Parathyroid adenoma (tissue), 2 donors: ENCODE measurements at regions not wholly inside any gene's neighbourhood (a gene's known extent, or its start where the extent isn't known, plus 50 kb on each side); places are given as distances from the start of the nearest gene placed in this dataset.

Experiments used
- H2AFZ ChIP-seq: fragments of 300-600 bp; sonication (generic); one replicate; pipeline ENCODE4 v1.7.0; 2017; ENCODE audit warnings: antibody characterized with exemption, mild to moderate bottlenecking
- H3K27ac ChIP-seq: fragments of 300-600 bp; sonication (generic); one replicate; pipeline ENCODE4 v1.7.0; 2017
- H3K27me3 ChIP-seq: fragments of 300-600 bp; sonication (generic); one replicate; pipeline ENCODE4 v1.7.0; 2017; ENCODE audit warnings: low read length; ENCODE audit not compliant: control insufficient read depth, insufficient read depth
- H3K36me3 ChIP-seq: fragments of 300-600 bp; sonication (generic); one replicate; pipeline ENCODE4 v1.7.0; 2017; ENCODE audit warnings: low read length; ENCODE audit not compliant: control insufficient read depth, insufficient read depth
- H3K4me1 ChIP-seq: fragments of 300-600 bp; sonication (generic); one replicate; pipeline ENCODE4 v1.7.0; 2017; ENCODE audit warnings: control low read depth
- H3K4me2 ChIP-seq: fragments of 300-600 bp; sonication (generic); one replicate; pipeline ENCODE4 v1.7.0; 2017; ENCODE audit warnings: low read length
- H3K4me3 ChIP-seq: fragments of 300-600 bp; sonication (generic); one replicate; pipeline ENCODE4 v1.7.0; 2017; ENCODE audit warnings: low read depth, low read length
- H3K79me2 ChIP-seq: fragments of 300-600 bp; sonication (generic); one replicate; pipeline ENCODE4 v1.7.0; 2017; ENCODE audit warnings: control low read depth
- H3K9ac ChIP-seq: fragments of 300-600 bp; sonication (generic); one replicate; pipeline ENCODE4 v1.7.0; 2017; ENCODE audit warnings: mild to moderate bottlenecking
- H3K9me3 ChIP-seq: fragments of 300-600 bp; sonication (generic); one replicate; pipeline ENCODE4 v1.7.0; 2017; ENCODE audit warnings: low read length; ENCODE audit not compliant: control insufficient read depth
- TF ChIP-seq, protein P1 (sequence below): fragments of 300-600 bp; sonication (generic); IDR thresholded peaks from one replicate; pipeline ENCODE4 v1.7.0; 2017; ENCODE audit warnings: antibody characterized with exemption, mild to moderate bottlenecking
- donor health status: primary hyperparathyroidism.

DNA sequence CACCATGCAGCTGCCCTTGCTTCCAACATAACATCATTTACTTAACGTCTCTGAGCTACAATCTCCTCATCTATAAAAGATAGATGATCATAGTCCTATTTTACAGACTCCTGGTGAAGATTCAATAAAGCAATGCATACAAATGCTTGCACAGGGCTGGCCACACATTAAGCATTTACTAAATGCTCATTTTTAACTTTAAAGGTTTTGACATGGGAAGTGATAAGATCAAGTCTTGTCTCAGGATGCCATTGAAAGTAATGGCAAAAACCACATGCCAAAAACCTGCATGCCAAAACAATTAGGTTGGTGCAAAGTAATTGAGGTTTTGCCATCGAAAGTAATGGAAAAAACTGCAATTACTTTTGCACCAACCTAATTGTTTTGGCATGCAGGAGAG is 181.2 kb upstream of the ADRA1B start:
- H3K79me2 ChIP-seq, result no peaks in the 10 kb centered on the region
- no peak overlapping the region for H3K4me2 ChIP-seq
- no peak overlapping the region for H2AFZ ChIP-seq
- H3K9me3 ChIP-seq, result no peaks in the 10 kb centered on the region
- no peak overlapping the region for H3K27ac ChIP-seq
- H3K27me3 ChIP-seq, result no peaks in the 10 kb centered on the region
- H3K4me1 ChIP-seq, result no peaks in the 10 kb centered on the region
- no peak overlapping the region for H3K4me3 ChIP-seq
- H3K9ac ChIP-seq, result no peak overlapping the region
- no peaks in the 10 kb centered on the region for H3K36me3 ChIP-seq
- TF ChIP-seq, protein P1, sequence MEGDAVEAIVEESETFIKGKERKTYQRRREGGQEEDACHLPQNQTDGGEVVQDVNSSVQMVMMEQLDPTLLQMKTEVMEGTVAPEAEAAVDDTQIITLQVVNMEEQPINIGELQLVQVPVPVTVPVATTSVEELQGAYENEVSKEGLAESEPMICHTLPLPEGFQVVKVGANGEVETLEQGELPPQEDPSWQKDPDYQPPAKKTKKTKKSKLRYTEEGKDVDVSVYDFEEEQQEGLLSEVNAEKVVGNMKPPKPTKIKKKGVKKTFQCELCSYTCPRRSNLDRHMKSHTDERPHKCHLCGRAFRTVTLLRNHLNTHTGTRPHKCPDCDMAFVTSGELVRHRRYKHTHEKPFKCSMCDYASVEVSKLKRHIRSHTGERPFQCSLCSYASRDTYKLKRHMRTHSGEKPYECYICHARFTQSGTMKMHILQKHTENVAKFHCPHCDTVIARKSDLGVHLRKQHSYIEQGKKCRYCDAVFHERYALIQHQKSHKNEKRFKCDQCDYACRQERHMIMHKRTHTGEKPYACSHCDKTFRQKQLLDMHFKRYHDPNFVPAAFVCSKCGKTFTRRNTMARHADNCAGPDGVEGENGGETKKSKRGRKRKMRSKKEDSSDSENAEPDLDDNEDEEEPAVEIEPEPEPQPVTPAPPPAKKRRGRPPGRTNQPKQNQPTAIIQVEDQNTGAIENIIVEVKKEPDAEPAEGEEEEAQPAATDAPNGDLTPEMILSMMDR, result no peak

DNA sequence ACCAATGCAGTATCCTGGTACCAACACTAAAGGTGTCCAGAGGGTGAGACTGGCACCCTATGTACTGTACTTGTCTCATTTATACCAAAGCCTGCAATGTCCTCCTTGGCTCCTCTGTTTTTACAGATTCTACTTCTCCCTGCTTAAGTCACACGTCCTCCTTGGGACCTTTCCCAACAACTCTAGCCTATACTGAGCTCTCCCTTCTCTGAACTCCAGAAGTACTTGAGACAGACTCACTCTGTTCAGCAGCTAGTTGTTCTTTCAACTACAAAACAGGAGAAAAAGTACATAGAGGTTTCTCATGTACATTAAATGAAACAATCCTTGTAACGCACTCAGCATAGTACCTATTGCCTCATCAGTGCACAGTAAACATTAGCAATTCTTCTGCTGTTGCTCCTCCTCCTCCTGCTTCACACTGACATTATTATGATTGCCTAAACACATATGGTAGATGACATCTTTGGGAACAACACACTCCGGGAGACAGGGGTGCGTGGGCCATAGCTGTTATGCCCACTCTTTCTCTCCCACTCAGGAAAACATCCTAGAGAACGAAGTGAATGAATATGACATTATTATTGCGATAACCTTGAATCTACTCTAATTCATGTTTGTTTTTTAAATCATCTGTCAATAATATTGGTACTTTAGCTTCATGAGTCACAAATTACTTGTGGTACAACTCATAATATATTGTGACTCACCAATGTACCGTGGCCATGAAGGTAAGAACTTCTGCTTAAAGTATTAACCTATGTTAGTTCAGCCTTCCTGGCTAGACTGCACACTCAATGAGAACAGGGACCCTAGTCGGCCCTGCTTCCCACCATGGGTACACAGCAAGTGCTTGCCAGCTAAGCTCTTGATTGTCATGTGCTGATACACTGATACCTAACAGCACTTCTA is 180.3 kb upstream of the ADRA1B start:
- Histone ChIP-seq H3K9ac (no peak overlapping the region), H3K4me3 (no peak overlapping the region), H3K27ac (no peak overlapping the region), H3K36me3 (no peaks in the 10 kb centered on the region), H3K27me3 (no peaks in the 10 kb centered on the region), H3K79me2 (no peaks in the 10 kb centered on the region), H3K9me3 (no peaks in the 10 kb centered on the region), H2AFZ (no peak overlapping the region), H3K4me2 (no peak overlapping the region), H3K4me1 (no peaks in the 10 kb centered on the region)
- TF ChIP-seq, protein P1, result no peak

DNA sequence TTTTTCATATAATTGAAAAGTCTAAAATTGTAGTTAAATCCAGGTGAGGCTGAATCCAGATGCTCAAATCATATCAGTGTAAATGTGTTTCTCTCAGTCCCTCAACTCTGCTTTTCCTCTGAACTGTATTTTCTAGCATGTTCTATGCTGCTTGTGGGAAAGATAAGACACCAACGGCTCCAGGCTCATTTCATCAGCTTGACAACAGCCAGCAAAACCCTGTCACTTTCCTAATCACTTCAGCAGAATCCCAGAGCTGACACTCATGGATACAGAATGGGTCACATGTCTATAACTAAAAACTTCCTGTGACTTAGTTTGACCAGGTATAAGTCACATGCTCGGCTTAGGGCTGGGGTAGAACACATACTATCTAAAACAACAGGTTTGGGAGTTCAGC is 179.4 kb upstream of the ADRA1B start:
- Histone ChIP-seq H3K4me2 (no peak overlapping the region), H2AFZ (no peak overlapping the region), H3K4me1 (no peaks in the 10 kb centered on the region), H3K9ac (no peak overlapping the region), H3K36me3 (no peaks in the 10 kb centered on the region), H3K9me3 (no peaks in the 10 kb centered on the region), H3K27ac (no peak overlapping the region), H3K27me3 (no peaks in the 10 kb centered on the region), H3K79me2 (no peaks in the 10 kb centered on the region), H3K4me3 (no peak overlapping the region)
- TF ChIP-seq, protein P1, result no peak

DNA sequence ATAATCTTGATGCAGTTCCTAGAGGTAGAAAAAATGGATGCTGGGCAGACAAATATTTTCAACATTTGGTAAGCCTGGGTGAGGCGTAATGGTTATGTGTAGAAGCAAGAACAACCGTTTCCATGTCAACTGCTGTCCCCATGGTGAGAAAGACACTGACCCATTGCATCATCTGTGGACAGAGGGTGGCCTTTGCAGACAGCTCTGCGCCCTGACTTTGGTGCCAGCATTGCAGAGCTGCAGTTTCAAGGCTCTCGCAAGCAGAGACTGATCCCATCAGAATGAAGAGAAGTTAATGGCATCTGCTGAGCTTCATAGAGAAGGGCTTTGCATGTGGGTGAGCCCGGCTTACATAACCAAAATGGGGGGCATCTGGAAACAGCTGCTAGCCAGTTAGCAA is 179.0 kb upstream of the ADRA1B start:
- no peak overlapping the region for H3K9ac ChIP-seq
- H3K27me3 ChIP-seq, result no peaks in the 10 kb centered on the region
- H2AFZ ChIP-seq, result no peak overlapping the region
- no peak overlapping the region for H3K27ac ChIP-seq
- H3K79me2 ChIP-seq, result no peaks in the 10 kb centered on the region
- no peaks in the 10 kb centered on the region for H3K9me3 ChIP-seq
- TF ChIP-seq, protein P1, result no peak
- H3K4me3 ChIP-seq, result no peak overlapping the region
- no peaks in the 10 kb centered on the region for H3K36me3 ChIP-seq
- no peak overlapping the region for H3K4me2 ChIP-seq
- H3K4me1 ChIP-seq, result no peaks in the 10 kb centered on the region
